K562 (cell line): ENCODE measurements at regions not wholly inside any gene's neighbourhood (a gene's known extent, or its start where the extent isn't known, plus 50 kb on each side); places are given as distances from the start of the nearest gene placed in this dataset.

Experiments used
- ATAC-seq: fragments of 200-7000 bp; cut with Tn5 transposase; 3 replicates; pipeline ENCODE4 v1.9.1; 2020; ENCODE audit warnings: moderate library complexity
- BruUV-seq: library from RNA; stranded (reverse); fragments of 400-500 nt; replicated peaks from 2 replicates; lab custom pipeline; 2021; lab: Mats Ljungman, UMichigan
- CTCF ChIA-PET: fragments of 300-600 bp; formaldehyde crosslinking; extraction: SDS; loops from one replicate; lab custom pipeline; 2021; ENCODE audit warnings: low intra/inter-chr PET ratio; lab: Yijun Ruan, JAX
- POLR2A ChIA-PET: fragments of 300-600, 350-650 bp; sonication (Branson Sonifier 250); formaldehyde crosslinking; extraction: SDS; loops from one replicate; lab custom pipeline; 2021; ENCODE audit warnings: antibody characterized with exemption, inconsistent platforms; lab: Yijun Ruan, JAX
- DNase-seq, 4 experiments: peaks; one replicate each; pipeline versions ENCODE4 v3.0.0 to v3.0.0-alpha.2; 2011 to 2018; ENCODE audit warnings: low spot score in 3 of 4, mixed read lengths in 3 of 4; ENCODE audit errors: extremely low read depth in 1 of 4
- FAIRE-seq: peaks from 2 replicates; lab custom pipeline; 2011; peaks lifted over from hg19 to GRCh38; lab: Jason Lieb, UNC
- H2AFZ ChIP-seq: 2 replicates; pipeline ENCODE4 v1.6.0; 2011; ENCODE audit warnings: low read depth, low read length, control low read depth, inconsistent platforms
- H3K27ac ChIP-seq: fragments of 200-600 bp; 3 replicates; pipeline ENCODE4 v1.8.0; 2011; ENCODE audit warnings: low read depth, mild to moderate bottlenecking, control low read depth, inconsistent platforms, low read length, moderate library complexity, mixed read lengths; ENCODE audit errors: extremely low read depth
- H3K27me3 ChIP-seq, 2 experiments: fragments of 300-600 bp in 1 of 2; 2 replicates in 1 of 2; 3 replicates in 1 of 2; pipeline versions ENCODE4 v1.6.0 to v1.8.0; 2011; ENCODE audit warnings: inconsistent platforms in 2 of 2, low read length in 2 of 2, mild to moderate bottlenecking in 1 of 2, mixed read lengths in 1 of 2, moderate library complexity in 1 of 2; ENCODE audit not compliant: control insufficient read depth in 2 of 2, insufficient read depth in 2 of 2
- H3K36me3 ChIP-seq: fragments of 300-600 bp; 3 replicates; pipeline ENCODE4 v1.8.0; 2011; ENCODE audit warnings: mild to moderate bottlenecking, low read length, inconsistent platforms; ENCODE audit not compliant: control insufficient read depth, insufficient read depth
- H3K4me1 ChIP-seq, 2 experiments: fragments of 200-600 bp in 1 of 2; replicated peaks in 1 of 2; 2 replicates in 1 of 2; 3 replicates in 1 of 2; pipeline versions ENCODE4 v1.5.1 to v1.8.0; 2011; ENCODE audit warnings: inconsistent platforms in 2 of 2, low read length in 2 of 2, mild to moderate bottlenecking in 1 of 2, mixed read lengths in 1 of 2, moderate library complexity in 1 of 2; ENCODE audit not compliant: control insufficient read depth in 2 of 2, insufficient read depth in 2 of 2
- H3K4me2 ChIP-seq: 2 replicates; pipeline ENCODE4 v1.6.1; 2011; ENCODE audit warnings: low read length, control low read depth, inconsistent platforms, mixed read lengths; ENCODE audit not compliant: insufficient read depth
- H3K4me3 ChIP-seq: fragments of 200-600 bp; sonication (generic), shearing (Covaris generic); 2 replicates; pipeline ENCODE4 v1.5.1; 2016; ENCODE audit warnings: control low read depth, inconsistent platforms
- H3K79me2 ChIP-seq: fragments of 200-600 bp; 3 replicates; pipeline ENCODE4 v1.8.0; 2011; ENCODE audit warnings: low read length, inconsistent platforms; ENCODE audit not compliant: control insufficient read depth, insufficient read depth
- H3K9ac ChIP-seq, 2 experiments: 2 replicates each; pipeline versions ENCODE4 v1.6.0 to v1.6.1; 2011; ENCODE audit warnings: low read depth in 2 of 2, low read length in 2 of 2, control low read depth in 1 of 2, inconsistent platforms in 1 of 2, mild to moderate bottlenecking in 1 of 2, mixed read lengths in 1 of 2; ENCODE audit not compliant: insufficient read depth in 1 of 2
- H3K9me1 ChIP-seq: one replicate; pipeline ENCODE4 v1.6.0; 2011; ENCODE audit warnings: inconsistent platforms, mild to moderate bottlenecking, low read length, moderate library complexity; ENCODE audit not compliant: control insufficient read depth, insufficient read depth
- H3K9me3 ChIP-seq: replicated peaks from 2 replicates; pipeline ENCODE4 v1.5.1; 2011; ENCODE audit warnings: low read depth, low read length, inconsistent platforms; ENCODE audit not compliant: control insufficient read depth, insufficient read depth
- H4K20me1 ChIP-seq: replicated peaks from 2 replicates; pipeline ENCODE4 v1.6.1; 2011; ENCODE audit warnings: low read length, inconsistent platforms, mixed read lengths; ENCODE audit not compliant: control insufficient read depth, insufficient read depth
- ARID2 ChIP-seq: fragments of 450-650 bp; IDR thresholded peaks from 2 replicates; pipeline ENCODE4 v1.6.1; 2017; ENCODE audit warnings: antibody characterized with exemption, mild to moderate bottlenecking
- ATF7 ChIP-seq: fragments of 450-650 bp; IDR thresholded peaks from 2 replicates; pipeline ENCODE4 v1.7.1; 2014; ENCODE audit warnings: mild to moderate bottlenecking, moderate library complexity
- CCAR2 ChIP-seq: fragments of 200-400 bp; formaldehyde crosslinking; IDR thresholded peaks from 2 replicates; pipeline ENCODE4 v1.6.1; 2017; ENCODE audit warnings: mild to moderate bottlenecking, low read depth, low read length
- HDAC3 ChIP-seq: fragments of 450-650 bp; IDR thresholded peaks from 2 replicates; pipeline ENCODE4 v1.6.1; 2018; ENCODE audit warnings: borderline replicate concordance, mild to moderate bottlenecking, moderate library complexity; ENCODE audit not compliant: partially characterized antibody
- HSF4 ChIP-seq: fragments of 250-450 bp; sonication (Bioruptor Pico); IDR thresholded peaks from 2 replicates; pipeline ENCODE4 v2.1.2; 2022; ENCODE audit warnings: mild to moderate bottlenecking, moderate library complexity, borderline replicate concordance
- MECOM ChIP-seq: fragments of 250-450 bp; sonication (Bioruptor Pico); IDR thresholded peaks from 2 replicates; pipeline ENCODE4 v1.8.0; 2022; ENCODE audit warnings: inconsistent platforms
- NEUROD1 ChIP-seq: fragments of 150-350 bp; IDR thresholded peaks from 2 replicates; pipeline ENCODE4 v1.6.1; 2014; ENCODE audit warnings: borderline replicate concordance, low read length, low read depth; ENCODE audit not compliant: partially characterized antibody
- NRF1 ChIP-seq, 2 experiments: fragments of 450-650 bp; IDR thresholded peaks in 1 of 2; conservative IDR thresholded peaks in 1 of 2; 2 replicates each; pipeline ENCODE4 v1.6.1; 2014; ENCODE audit warnings: mild to moderate bottlenecking in 2 of 2
- PYGO2 ChIP-seq: fragments of 450-650 bp; IDR thresholded peaks from 2 replicates; pipeline ENCODE4 v1.6.1; 2016; ENCODE audit warnings: mild to moderate bottlenecking, missing genetic modification characterization, moderate library complexity, missing compliant biosample characterization
- SAFB2 ChIP-seq: fragments of 200-400 bp; formaldehyde crosslinking; IDR thresholded peaks from 2 replicates; pipeline ENCODE4 v1.6.1; 2018; ENCODE audit warnings: borderline replicate concordance, low read length, low read depth, moderate library complexity; ENCODE audit not compliant: severe bottlenecking
- SMARCC2 ChIP-seq: fragments of 450-650 bp; IDR thresholded peaks from 2 replicates; pipeline ENCODE4 v1.6.1; 2017; ENCODE audit warnings: antibody characterized with exemption, moderate library complexity, mild to moderate bottlenecking, low read depth
- STAG1 ChIP-seq: sonication (generic); formaldehyde crosslinking; IDR thresholded peaks from 2 replicates; pipeline ENCODE4 v1.5.0; 2020; ENCODE audit warnings: missing genetic modification reagents, borderline replicate concordance
- TCF3 ChIP-seq: sonication (generic); formaldehyde crosslinking; IDR thresholded peaks from 2 replicates; pipeline ENCODE4 v1.4.0; 2020; ENCODE audit warnings: mild to moderate bottlenecking, missing genetic modification reagents
- WHSC1 ChIP-seq: IDR thresholded peaks from one replicate; pipeline ENCODE4 v1.6.1; 2012; ENCODE audit warnings: low read length, control low read depth, inconsistent platforms
- XRCC4 ChIP-seq: IDR thresholded peaks from one replicate; pipeline ENCODE4 v1.6.1; 2011; ENCODE audit not compliant: insufficient read depth, insufficient read length; ENCODE audit errors: extremely low read depth
- XRCC5 ChIP-seq: fragments of 200-400 bp; formaldehyde crosslinking; IDR thresholded peaks from 2 replicates; pipeline ENCODE4 v1.6.1; 2017; ENCODE audit warnings: low read depth, mild to moderate bottlenecking, low read length
- ZNF140 ChIP-seq: fragments of 250-450 bp; sonication (Bioruptor Pico); IDR thresholded peaks from 2 replicates; pipeline ENCODE4 v1.8.0; 2021; ENCODE audit warnings: moderate library complexity, mild to moderate bottlenecking, inconsistent platforms
- ZNF174 ChIP-seq: fragments of 250-450 bp; sonication (Bioruptor Pico); IDR thresholded peaks from 2 replicates; pipeline ENCODE4 v1.4.0; 2020; ENCODE audit warnings: mild to moderate bottlenecking
- ZNF583 ChIP-seq: fragments of 250-450 bp; sonication (Bioruptor Pico); IDR thresholded peaks from 2 replicates; pipeline ENCODE4 v1.4.0; 2020
- ZNF707 ChIP-seq: fragments of 250-450 bp; sonication (Bioruptor Pico); conservative IDR thresholded peaks from 2 replicates; pipeline ENCODE4 v1.8.0; 2022; ENCODE audit warnings: inconsistent platforms, mild to moderate bottlenecking, moderate library complexity
- WGBS: fragments of 100-300 bp; shearing (Covaris generic); methylation state at CpG from one replicate; pipeline ENCODE4 v1.1.6; 2016; ENCODE audit warnings: low coverage, mixed read lengths; ENCODE audit not compliant: insufficient coverage; ENCODE audit errors: missing lambda C conversion rate; 5-methylcytosine and 5-hydroxymethylcytosine counted together
- in situ Hi-C: fragments of 300-500 bp; cut with MboI; formaldehyde crosslinking; loops from 4 replicates; pipeline ENCODE4 v1.15.0; 2018; ENCODE audit warnings: inconsistent platforms, mixed read lengths
- intact Hi-C: fragments of 100-400 bp; cut with micrococcal nuclease; formaldehyde crosslinking; loops from 2 replicates; pipeline ENCODE4 v1.14.2; 2022
- TF ChIP-seq, protein P1 (sequence below): fragments of 450-650 bp; IDR thresholded peaks from 2 replicates; pipeline ENCODE4 v1.6.1; 2016; ENCODE audit warnings: missing biosample characterization, missing genetic modification characterization
- TF ChIP-seq, protein P2 (sequence below): fragments of 250-450 bp; sonication (Bioruptor Pico); IDR thresholded peaks from 2 replicates; pipeline ENCODE4 v1.5.0; 2022; ENCODE audit warnings: mild to moderate bottlenecking

DNA sequence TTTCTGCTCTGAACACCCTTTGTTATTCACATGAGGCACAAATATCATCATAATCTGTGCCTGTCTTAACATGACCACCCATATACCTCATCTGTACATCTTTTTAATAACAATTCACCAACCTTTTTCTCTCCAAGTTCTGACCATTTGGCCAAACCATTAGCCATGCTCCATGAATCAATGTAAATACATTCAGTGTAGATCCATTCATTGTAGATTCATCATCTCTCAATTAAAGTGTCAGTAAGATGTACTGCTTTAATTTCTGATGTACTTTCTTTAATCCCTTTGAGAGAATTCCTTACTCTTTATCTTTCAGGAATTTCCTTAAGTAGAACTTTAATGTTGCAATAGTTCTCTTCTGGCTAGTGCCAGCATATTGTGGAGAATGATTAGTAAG lies 126.2 kb upstream of the LRRC7 start (continued):
- TF ChIP-seq ZNF707 (CRISPR knock-in tag) (no peak), HDAC3 (no peak), MECOM (no peak), NRF1 (conservative IDR thresholded peaks at IDR 0.05 in 1 of 2, IDR thresholded peaks at IDR 0.05 in 1 of 2) (no peak), ZNF140 (CRISPR knock-in tag) (no peak), ATF7 (no peak), WHSC1 (no peak)
- TF ChIP-seq, protein P1, sequence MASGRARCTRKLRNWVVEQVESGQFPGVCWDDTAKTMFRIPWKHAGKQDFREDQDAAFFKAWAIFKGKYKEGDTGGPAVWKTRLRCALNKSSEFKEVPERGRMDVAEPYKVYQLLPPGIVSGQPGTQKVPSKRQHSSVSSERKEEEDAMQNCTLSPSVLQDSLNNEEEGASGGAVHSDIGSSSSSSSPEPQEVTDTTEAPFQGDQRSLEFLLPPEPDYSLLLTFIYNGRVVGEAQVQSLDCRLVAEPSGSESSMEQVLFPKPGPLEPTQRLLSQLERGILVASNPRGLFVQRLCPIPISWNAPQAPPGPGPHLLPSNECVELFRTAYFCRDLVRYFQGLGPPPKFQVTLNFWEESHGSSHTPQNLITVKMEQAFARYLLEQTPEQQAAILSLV (tag), result no peak

DNA sequence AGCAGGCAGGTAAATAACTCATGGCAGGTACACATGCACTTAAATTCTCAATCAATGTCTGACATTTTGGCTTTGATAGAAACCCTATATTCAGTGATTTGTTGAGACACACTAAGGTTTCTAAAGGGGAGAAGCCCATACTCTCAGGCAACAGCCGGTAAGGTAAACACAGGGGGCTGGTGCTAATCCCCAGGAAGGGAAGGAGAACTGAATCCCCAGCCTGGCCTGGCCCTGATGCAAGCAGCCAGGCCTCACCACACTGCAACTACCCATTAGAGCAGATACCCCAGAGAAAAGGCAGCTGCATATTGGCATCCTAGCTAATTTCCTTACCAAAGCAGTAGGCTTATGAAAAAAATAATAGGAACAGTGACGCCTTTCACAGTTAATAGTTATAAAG lies 116.5 kb upstream of the LRRC7 start:
- no peak for DNase-seq
- Histone ChIP-seq H3K9me3 (no peaks in the 10 kb centered on the region; the same call in 1 of the 2 replicates), H3K4me1 (no peaks in the 10 kb centered on the region; a peak in 1 of 5 replicates), H3K9ac (no peak overlapping the region), H3K79me2 (no peaks in the 10 kb centered on the region), H3K27me3 (no peaks in the 10 kb centered on the region), H3K4me2 (no peak overlapping the region), H3K4me3 (no peak overlapping the region), H3K36me3 (no peaks in the 10 kb centered on the region), H2AFZ (no peak overlapping the region), H3K27ac (no peak overlapping the region), H3K9me1 (no peaks in the 10 kb centered on the region), H4K20me1 (no peaks in the 10 kb centered on the region)
- CTCF ChIA-PET, result no interaction called here
- in situ Hi-C loops (no loop called here), intact Hi-C loops (loop anchor here (10.0 kb wide), 1 partner anchor 184 kb away; no protein-coding TSS in a partner anchor)
- WGBS, result 26% methylated on average over 2 of the region's 2 CpGs
- no peak for ATAC-seq
- BruUV-seq, result no TSS peak
- no peak for FAIRE-seq
- POLR2A ChIA-PET, result interaction anchor here (0.6 kb wide), 1 partner anchor 15 kb away, joined by 3 read pairs; no protein-coding TSS in a partner anchor
- TF ChIP-seq STAG1 (no peak), ZNF583 (CRISPR knock-in tag) (no peak), SAFB2 (no peak), ZNF174 (CRISPR knock-in tag) (no peak), HSF4 (CRISPR knock-in tag) (no peak), CCAR2 (no peak), SMARCC2 (no peak), WHSC1 (no peak), XRCC4 (no peak), NEUROD1 (no peak), HDAC3 (no peak), ARID2 (no peak), PYGO2 (tag) (no peak), TCF3 (CRISPR knock-in tag) (no peak), XRCC5 (no peak)
- TF ChIP-seq, protein P2, sequence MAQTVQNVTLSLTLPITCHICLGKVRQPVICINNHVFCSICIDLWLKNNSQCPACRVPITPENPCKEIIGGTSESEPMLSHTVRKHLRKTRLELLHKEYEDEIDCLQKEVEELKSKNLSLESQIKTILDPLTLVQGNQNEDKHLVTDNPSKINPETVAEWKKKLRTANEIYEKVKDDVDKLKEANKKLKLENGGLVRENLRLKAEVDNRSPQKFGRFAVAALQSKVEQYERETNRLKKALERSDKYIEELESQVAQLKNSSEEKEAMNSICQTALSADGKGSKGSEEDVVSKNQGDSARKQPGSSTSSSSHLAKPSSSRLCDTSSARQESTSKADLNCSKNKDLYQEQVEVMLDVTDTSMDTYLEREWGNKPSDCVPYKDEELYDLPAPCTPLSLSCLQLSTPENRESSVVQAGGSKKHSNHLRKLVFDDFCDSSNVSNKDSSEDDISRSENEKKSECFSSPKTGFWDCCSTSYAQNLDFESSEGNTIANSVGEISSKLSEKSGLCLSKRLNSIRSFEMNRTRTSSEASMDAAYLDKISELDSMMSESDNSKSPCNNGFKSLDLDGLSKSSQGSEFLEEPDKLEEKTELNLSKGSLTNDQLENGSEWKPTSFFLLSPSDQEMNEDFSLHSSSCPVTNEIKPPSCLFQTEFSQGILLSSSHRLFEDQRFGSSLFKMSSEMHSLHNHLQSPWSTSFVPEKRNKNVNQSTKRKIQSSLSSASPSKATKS (CRISPR knock-in tag), result no peak
